PC-3 (cell line): ENCODE measurements at regions not wholly inside any gene's neighbourhood (a gene's known extent, or its start where the extent isn't known, plus 50 kb on each side); places are given as distances from the start of the nearest gene placed in this dataset.

ENCODE experiments used
- ATAC-seq: fragments of 200-7000 bp; cut with Tn5 transposase; 2 replicates; pipeline ENCODE4 v1.9.1; 2020; ENCODE audit warnings: mild to moderate bottlenecking, moderate library complexity
- BruUV-seq: library from RNA; stranded (reverse); fragments of 400-500 nt; replicated peaks from 2 replicates; lab custom pipeline; 2021; lab: Mats Ljungman, UMichigan
- CTCF ChIA-PET: fragments of 300-600 bp; sonication (Branson Sonifier 250); formaldehyde crosslinking; loops from one replicate; lab custom pipeline; 2022; ENCODE audit warnings: antibody characterized with exemption; lab: Charles Lee
- POLR2A ChIA-PET: fragments of 300-600 bp; sonication (Branson Sonifier 250); formaldehyde crosslinking; loops from one replicate; lab custom pipeline; 2022; ENCODE audit warnings: antibody characterized with exemption; ENCODE audit not compliant: unreplicated experiment; lab: Charles Lee
- DNase-seq: peaks from one replicate; pipeline ENCODE4 v3.0.0-alpha.2; 2015
- H2AFZ ChIP-seq: fragments of 300-600 bp; sonication (generic); 2 replicates; pipeline ENCODE4 v1.6.0; 2016; ENCODE audit warnings: antibody characterized with exemption, low read length
- H3F3A ChIP-seq: fragments of 300-600 bp; sonication (generic); one replicate; pipeline ENCODE4 v1.6.0; 2017; ENCODE audit warnings: antibody characterized with exemption, low read length, control low read depth, mild to moderate bottlenecking; ENCODE audit not compliant: unreplicated experiment
- H3K27ac ChIP-seq: fragments of 300-600 bp; sonication (generic); 2 replicates; pipeline ENCODE4 v1.5.1; 2016; ENCODE audit warnings: mild to moderate bottlenecking, low read length
- H3K27me3 ChIP-seq: fragments of 300-600 bp; sonication (generic); 2 replicates; pipeline ENCODE4 v1.6.1; 2016; ENCODE audit warnings: low read length, mixed read lengths
- H3K36me3 ChIP-seq: fragments of 300-600 bp; sonication (generic); 2 replicates; pipeline ENCODE4 v1.6.1; 2016; ENCODE audit warnings: low read depth, mixed run types, low read length, mixed read lengths
- H3K4me1 ChIP-seq: fragments of 300-600 bp; sonication (generic); 2 replicates; pipeline ENCODE4 v1.5.1; 2016; ENCODE audit warnings: low read length; ENCODE audit not compliant: insufficient read depth
- H3K4me2 ChIP-seq: fragments of 300-600 bp; sonication (generic); 2 replicates; pipeline ENCODE4 v1.6.0; 2016; ENCODE audit warnings: low read length
- H3K4me3 ChIP-seq: fragments of 300-600 bp; sonication (generic); 2 replicates; pipeline ENCODE4 v1.5.1; 2016; ENCODE audit warnings: mild to moderate bottlenecking, low read length, mixed read lengths
- H3K79me2 ChIP-seq: fragments of 300-600 bp; sonication (generic); 2 replicates; pipeline ENCODE4 v1.6.1; 2017; ENCODE audit warnings: low read length, mixed read lengths
- H3K9ac ChIP-seq: fragments of 300-600 bp; sonication (generic); 2 replicates; pipeline ENCODE4 v1.6.0; 2016; ENCODE audit warnings: mild to moderate bottlenecking, low read length
- H3K9me2 ChIP-seq: fragments of 300-600 bp; sonication (generic); replicated peaks from 2 replicates; pipeline ENCODE4 v1.6.1; 2016; ENCODE audit warnings: mixed run types, low read length, mixed read lengths
- H3K9me3 ChIP-seq: fragments of 300-600 bp; sonication (generic); 2 replicates; pipeline ENCODE4 v1.6.1; 2016; ENCODE audit warnings: low read length, mixed read lengths
- H4K20me1 ChIP-seq: fragments of 300-600 bp; sonication (generic); 2 replicates; pipeline ENCODE4 v1.6.1; 2016; ENCODE audit warnings: low read length, mixed read lengths
- CTCF ChIP-seq: fragments of 300-600 bp; sonication (generic); conservative IDR thresholded peaks from 2 replicates; pipeline ENCODE4 v1.5.1; 2017; ENCODE audit warnings: antibody characterized with exemption, low read depth, mild to moderate bottlenecking, low read length
- EZH2 ChIP-seq: fragments of 300-600 bp; sonication (generic); IDR thresholded peaks from one replicate; pipeline ENCODE4 v1.6.1; 2017; ENCODE audit warnings: antibody characterized with exemption, mild to moderate bottlenecking, low read length; ENCODE audit not compliant: unreplicated experiment
- EZH2phosphoT487 ChIP-seq: fragments of 300-600 bp; sonication (generic); IDR thresholded peaks from 2 replicates; pipeline ENCODE4 v1.6.1; 2018; ENCODE audit warnings: mild to moderate bottlenecking, antibody characterized with exemption, low read length, borderline replicate concordance
- intact Hi-C: fragments of 100-400 bp; cut with micrococcal nuclease; formaldehyde crosslinking; loops from 2 replicates; pipeline ENCODE4 v1.9.0; 2023

GRCh38 chr4:86506591-86506990 is 87.5 kb upstream of the PTPN13 start:
- no peak for DNase-seq
- Histone ChIP-seq H3K27ac (no peak overlapping the region), H2AFZ (no peak overlapping the region), H3F3A (peaks cover 7% of the 10 kb centered on the region), H3K4me2 (no peak overlapping the region), H3K79me2 (no peaks in the 10 kb centered on the region), H4K20me1 (no peaks in the 10 kb centered on the region), H3K9me2 (no peaks in the 10 kb centered on the region), H3K27me3 (no peaks in the 10 kb centered on the region), H3K36me3 (no peaks in the 10 kb centered on the region), H3K9me3 (no peaks in the 10 kb centered on the region), H3K4me1 (peaks cover 26% of the 10 kb centered on the region), H3K9ac (no peak overlapping the region), H3K4me3 (no peak overlapping the region)
- intact Hi-C loops, result loop anchor here (10.0 kb wide), 1 partner anchor 168 kb away; no protein-coding TSS in a partner anchor
- ChIA-PET POLR2A (no interaction called here), CTCF (no interaction called here)
- ATAC-seq, result no peak
- TF ChIP-seq EZH2 (no peak), EZH2phosphoT487 (no peak), CTCF (no peak)
- no TSS peak for BruUV-seq

DNA sequence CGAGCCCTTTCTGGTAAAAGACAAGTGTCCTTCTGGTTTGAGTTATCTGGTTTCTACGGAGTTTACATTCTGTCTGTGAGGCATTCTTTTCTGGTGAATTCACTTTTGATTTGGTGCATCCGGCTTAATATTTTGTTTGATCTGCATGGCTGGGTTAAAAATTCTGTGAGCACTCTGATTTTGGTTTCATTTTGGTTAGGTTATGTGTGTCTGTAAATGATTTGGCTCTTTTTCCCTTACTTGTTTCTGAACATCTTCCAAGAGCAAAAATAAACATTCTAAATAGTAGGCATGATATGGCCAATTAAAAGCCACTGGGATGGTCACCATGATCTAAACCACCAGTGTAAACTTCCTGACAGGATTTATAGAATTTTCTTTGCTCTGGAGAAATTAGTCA is 85.7 kb upstream of the PTPN13 start:
- ChIA-PET POLR2A (no interaction called here), CTCF (interaction anchor here (0.8 kb wide), 1 partner anchor 13 kb away, joined by 4 read pairs; no protein-coding TSS in a partner anchor)
- Histone ChIP-seq H3K4me1 (peaks cover 43% of the 10 kb centered on the region), H3K9ac (peak overlapping the region; percentile 49), H3K4me2 (peak overlapping the region; percentile 90), H3K27me3 (no peaks in the 10 kb centered on the region), H2AFZ (peak overlapping the region; percentile 81), H3K27ac (peak overlapping the region; percentile 90), H3K9me3 (no peaks in the 10 kb centered on the region), H3K79me2 (no peaks in the 10 kb centered on the region), H3K4me3 (peak overlapping the region; percentile 65), H3F3A (peaks cover 7% of the 10 kb centered on the region), H3K9me2 (no peaks in the 10 kb centered on the region), H3K36me3 (no peaks in the 10 kb centered on the region), H4K20me1 (no peaks in the 10 kb centered on the region)
- intact Hi-C loops, result loop anchor here (1.0 to 10.0 kb wide), 2 partner anchors 8 to 166 kb away; no protein-coding TSS in a partner anchor
- DNase-seq, result peak; percentile 71
- BruUV-seq, result no TSS peak
- no peak for TF ChIP-seq EZH2phosphoT487
- TF ChIP-seq EZH2, result no peak
- TF ChIP-seq CTCF, result no peak
- ATAC-seq, result peak; percentile 79

- no TSS peak for BruUV-seq
- POLR2A ChIA-PET, result no interaction called here
- no peak overlapping the region for H3K4me2 ChIP-seq
- no peak for ATAC-seq
- H3K9me2 ChIP-seq, result no peaks in the 10 kb centered on the region
- peaks cover 7% of the 10 kb centered on the region for H3F3A ChIP-seq
- no peaks in the 10 kb centered on the region for H3K79me2 ChIP-seq
- intact Hi-C loops, result no loop called here
- H4K20me1 ChIP-seq, result no peaks in the 10 kb centered on the region
- TF ChIP-seq EZH2, result no peak
- no peak for TF ChIP-seq EZH2phosphoT487
- no peak for TF ChIP-seq CTCF
- no peaks in the 10 kb centered on the region for H3K27me3 ChIP-seq
- H3K9me3 ChIP-seq, result no peaks in the 10 kb centered on the region
- peaks cover 45% of the 10 kb centered on the region for H3K4me1 ChIP-seq
- 0 out of 2 replicates have a peak overlapping the region, but pooled peaks have one; percentile 43 for H3K9ac ChIP-seq
- no peaks in the 10 kb centered on the region for H3K36me3 ChIP-seq
- CTCF ChIA-PET, result no interaction called here
- no peak for DNase-seq
- no peak overlapping the region for H3K4me3 ChIP-seq
- no peak overlapping the region for H2AFZ ChIP-seq
- H3K27ac ChIP-seq, result peak overlapping the region; percentile 95
These were observed 82.5 kb upstream of the PTPN13 start for GRCh38 chr4:86511590-86511989.
